Lower leg skin (tissue), 4 donors: ENCODE measurements at regions not wholly inside any gene's neighbourhood (a gene's known extent, or its start where the extent isn't known, plus 50 kb on each side); places are given as distances from the start of the nearest gene placed in this dataset.

Source experiments
- DNase-seq, 2 donors: peaks; one replicate each; pipeline ENCODE4 v3.0.0-alpha.2; 2019; ENCODE audit warnings: low spot score in 2 of 2
- H3K4me3 ChIP-seq: fragments of 200-600 bp; sonication (generic); 2 replicates; pipeline ENCODE4 v1.5.1; 2017; ENCODE audit warnings: mild to moderate bottlenecking, low read depth; ENCODE audit not compliant: poor library complexity, severe bottlenecking
- POLR2A ChIP-seq, 2 donors: fragments of 450-650 bp; IDR thresholded peaks; one replicate each; pipeline ENCODE4 v1.6.1; 2016 to 2017; ENCODE audit warnings: antibody characterized with exemption in 2 of 2, mild to moderate bottlenecking in 1 of 2, moderate library complexity in 1 of 2
- WGBS, 2 donors: methylation state at CpG; one replicate each; pipeline ENCODE4 v1.1.5; 2018; 5-methylcytosine and 5-hydroxymethylcytosine counted together
- intact Hi-C: fragments of 100-400 bp; cut with DNase I; formaldehyde crosslinking; loops from one replicate; pipeline ENCODE4 v1.15.0; 2023; ENCODE audit warnings: low total_unique reads
- TF ChIP-seq, protein P1 (sequence below), 3 donors: fragments of 450-650 bp; IDR thresholded peaks; one replicate each; pipeline ENCODE4 v1.5.1; 2016; ENCODE audit warnings: antibody characterized with exemption in 3 of 3, mild to moderate bottlenecking in 3 of 3, moderate library complexity in 2 of 3

DNA sequence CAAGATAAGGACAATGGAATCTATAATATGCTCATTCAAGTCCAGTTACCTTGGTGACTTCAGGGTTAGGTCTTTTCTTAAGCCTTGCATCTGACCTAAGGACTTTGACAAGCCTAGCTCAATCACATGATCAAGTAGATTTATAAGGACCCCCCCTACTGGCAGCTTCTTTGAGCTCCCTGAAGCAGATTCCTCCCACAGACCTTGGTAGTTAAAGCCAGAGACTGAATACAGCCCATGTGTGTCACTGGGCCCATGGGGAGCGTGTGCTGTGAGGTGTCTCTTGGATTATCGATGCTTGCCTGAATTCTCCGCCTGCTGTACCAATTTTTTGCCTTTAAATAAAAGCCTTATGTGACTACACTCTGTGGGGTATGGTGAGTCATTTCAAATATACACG, 372.7 kb upstream of the RGS17 start:
- no peak overlapping the region for H3K4me3 ChIP-seq
- no peak for TF ChIP-seq POLR2A (IDR thresholded peaks at IDR 0.05)
- TF ChIP-seq, protein P1, sequence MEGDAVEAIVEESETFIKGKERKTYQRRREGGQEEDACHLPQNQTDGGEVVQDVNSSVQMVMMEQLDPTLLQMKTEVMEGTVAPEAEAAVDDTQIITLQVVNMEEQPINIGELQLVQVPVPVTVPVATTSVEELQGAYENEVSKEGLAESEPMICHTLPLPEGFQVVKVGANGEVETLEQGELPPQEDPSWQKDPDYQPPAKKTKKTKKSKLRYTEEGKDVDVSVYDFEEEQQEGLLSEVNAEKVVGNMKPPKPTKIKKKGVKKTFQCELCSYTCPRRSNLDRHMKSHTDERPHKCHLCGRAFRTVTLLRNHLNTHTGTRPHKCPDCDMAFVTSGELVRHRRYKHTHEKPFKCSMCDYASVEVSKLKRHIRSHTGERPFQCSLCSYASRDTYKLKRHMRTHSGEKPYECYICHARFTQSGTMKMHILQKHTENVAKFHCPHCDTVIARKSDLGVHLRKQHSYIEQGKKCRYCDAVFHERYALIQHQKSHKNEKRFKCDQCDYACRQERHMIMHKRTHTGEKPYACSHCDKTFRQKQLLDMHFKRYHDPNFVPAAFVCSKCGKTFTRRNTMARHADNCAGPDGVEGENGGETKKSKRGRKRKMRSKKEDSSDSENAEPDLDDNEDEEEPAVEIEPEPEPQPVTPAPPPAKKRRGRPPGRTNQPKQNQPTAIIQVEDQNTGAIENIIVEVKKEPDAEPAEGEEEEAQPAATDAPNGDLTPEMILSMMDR (IDR thresholded peaks at IDR 0.05) = no peak
- intact Hi-C loops = no loop called here
- no peak for DNase-seq
- 78 to 92% methylated on average over 4 of the region's 4 CpGs for WGBS, 2 donors

DNA sequence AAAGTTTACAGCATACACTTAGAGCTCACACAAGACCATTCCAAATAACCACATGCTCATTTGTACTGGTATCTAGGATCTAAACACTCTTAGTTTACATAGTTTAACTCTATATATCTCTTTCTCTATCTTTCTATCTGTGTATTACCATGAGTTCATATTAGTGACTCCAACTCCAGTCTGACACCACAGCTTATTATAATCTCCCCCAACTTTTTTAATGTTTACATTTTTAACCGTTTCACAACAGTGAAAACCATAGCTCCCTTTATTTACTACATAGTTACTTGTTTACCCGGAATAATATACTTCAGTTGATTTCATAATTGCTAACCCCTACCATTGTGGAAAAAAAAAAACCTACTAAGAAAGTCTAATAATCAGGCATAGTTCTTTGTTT, 362.4 kb upstream of the RGS17 start:
- 84 to 93% methylated on average over 2 of the region's 2 CpGs for WGBS, 2 donors
- intact Hi-C loops = no loop called here
- DNase-seq = no peak
- TF ChIP-seq, protein P1 (IDR thresholded peaks at IDR 0.05) = no peak
- no peak for TF ChIP-seq POLR2A (IDR thresholded peaks at IDR 0.05)
- H3K4me3 ChIP-seq = no peak overlapping the region

DNA sequence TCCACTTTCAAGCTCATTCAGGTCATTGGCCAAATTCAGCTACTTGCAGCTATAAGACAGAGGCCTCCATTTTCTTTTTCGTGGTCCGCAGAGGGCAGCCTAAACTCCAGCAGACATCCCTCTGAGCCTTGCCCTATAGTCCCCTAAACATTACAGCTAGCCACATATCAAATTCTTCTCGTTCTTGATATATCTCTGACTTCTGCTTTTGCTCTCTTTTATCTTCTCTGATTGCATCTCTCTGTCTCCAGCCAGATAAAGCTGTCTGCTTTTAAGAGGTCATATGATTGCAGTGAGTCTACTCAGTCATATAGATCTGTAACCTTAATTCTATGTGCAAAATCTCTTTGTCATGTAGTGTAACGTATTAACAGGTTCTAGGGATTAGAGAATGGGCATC, 358.4 kb upstream of the RGS17 start:
- DNase-seq = no peak
- WGBS, 2 donors = 83 to 87% methylated on average over 4 of the region's 4 CpGs
- no peak for TF ChIP-seq POLR2A (IDR thresholded peaks at IDR 0.05)
- TF ChIP-seq, protein P1 (IDR thresholded peaks at IDR 0.05) = no peak
- intact Hi-C loops = no loop called here
- H3K4me3 ChIP-seq = no peak overlapping the region

DNA sequence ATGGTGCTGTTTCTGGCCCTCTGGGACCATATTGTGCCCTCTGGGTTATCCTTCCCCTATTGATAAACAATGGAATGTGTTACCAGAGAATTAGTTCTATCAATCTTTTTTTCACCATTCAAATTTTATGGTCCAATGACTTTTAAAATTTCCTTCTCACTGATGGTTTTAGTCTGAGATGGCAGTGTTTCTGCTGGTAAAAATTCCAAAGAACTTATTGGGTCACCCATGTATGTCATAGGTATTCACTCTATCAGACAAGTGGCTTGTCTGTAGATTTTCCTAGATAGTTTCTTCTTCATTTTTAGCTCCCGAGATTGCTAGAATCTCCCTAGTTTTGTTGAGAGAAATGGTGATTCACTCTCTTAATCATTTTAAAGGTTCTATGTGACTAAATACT, 357.2 kb upstream of the RGS17 start:
- TF ChIP-seq, protein P1 (IDR thresholded peaks at IDR 0.05) = no peak
- TF ChIP-seq POLR2A (IDR thresholded peaks at IDR 0.05) = no peak
- 82 to 89% methylated on average over 1 of the region's 1 CpG for WGBS, 2 donors
- no peak overlapping the region for H3K4me3 ChIP-seq
- no peak for DNase-seq
- intact Hi-C loops = no loop called here

DNA sequence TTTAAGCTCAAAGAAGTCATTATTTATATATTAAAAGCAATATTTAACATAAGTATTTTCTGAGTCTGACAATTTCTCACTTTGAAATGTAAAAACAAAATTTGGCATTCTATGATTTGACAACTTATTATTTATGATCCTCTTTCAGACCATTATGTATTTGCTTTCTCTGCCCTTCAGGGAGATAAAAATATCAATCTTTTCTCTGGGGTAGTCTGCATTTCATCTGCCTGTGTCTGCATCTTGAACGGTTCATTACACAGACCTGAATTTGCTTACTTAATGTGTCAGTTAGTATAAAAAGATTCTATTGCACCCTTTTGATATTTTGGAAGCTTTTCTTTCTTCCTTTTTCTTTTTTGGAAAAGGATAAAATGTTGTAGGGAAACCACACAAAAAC, 354.0 kb upstream of the RGS17 start:
- H3K4me3 ChIP-seq = no peak overlapping the region
- TF ChIP-seq POLR2A (IDR thresholded peaks at IDR 0.05) = no peak
- TF ChIP-seq, protein P1 (IDR thresholded peaks at IDR 0.05) = no peak
- 37 to 48% methylated on average over 1 of the region's 1 CpG for WGBS, 2 donors
- intact Hi-C loops = no loop called here
- DNase-seq = no peak

DNA sequence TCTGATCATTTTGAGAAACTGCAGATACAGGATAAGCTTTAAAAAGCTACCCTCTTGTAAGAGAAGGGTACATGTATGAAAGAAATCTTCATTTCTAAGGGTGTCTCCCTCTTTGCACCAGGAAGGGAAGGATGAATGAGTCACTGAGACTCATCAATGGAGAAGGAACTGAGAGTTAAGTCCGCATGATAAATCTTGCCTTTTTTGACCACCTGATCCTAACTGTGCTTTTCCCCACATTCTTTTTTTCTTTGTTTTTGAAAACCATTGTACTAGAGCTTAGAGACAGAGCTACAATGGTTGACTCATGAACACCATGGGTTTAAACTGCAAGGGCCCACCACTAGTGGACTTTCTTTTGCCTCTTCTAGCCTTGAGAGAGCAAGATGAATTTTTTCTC, 353.0 kb upstream of the RGS17 start:
- WGBS, 2 donors = 89 to 95% methylated on average over 1 of the region's 1 CpG
- DNase-seq = no peak
- TF ChIP-seq, protein P1 (IDR thresholded peaks at IDR 0.05) = no peak
- no peak for TF ChIP-seq POLR2A (IDR thresholded peaks at IDR 0.05)
- intact Hi-C loops = no loop called here
- H3K4me3 ChIP-seq = no peak overlapping the region
